Endothelial cell of umbilical vein (primary cell): ENCODE measurements at regions not wholly inside any gene's neighbourhood (a gene's known extent, or its start where the extent isn't known, plus 50 kb on each side); places are given as distances from the start of the nearest gene placed in this dataset.

ENCODE experiments used
- BruUV-seq: library from RNA; stranded (reverse); fragments of 400-500 nt; replicated peaks from 2 replicates; lab custom pipeline; 2021; lab: Mats Ljungman, UMichigan
- CTCF ChIA-PET: fragments of 300-600, 350-600 bp; sonication (Branson Sonifier 250); formaldehyde crosslinking; loops from one replicate; lab custom pipeline; 2021; ENCODE audit warnings: antibody characterized with exemption, inconsistent platforms; lab: Charles Lee
- POLR2A ChIA-PET: fragments of 300-600, 350-600 bp; sonication (Branson Sonifier 250); formaldehyde crosslinking; loops from one replicate; lab custom pipeline; 2021; ENCODE audit warnings: antibody characterized with exemption, inconsistent platforms; lab: Charles Lee
- DNase-seq: peaks from one replicate; pipeline ENCODE4 v3.0.0-alpha.2; 2011; ENCODE audit warnings: low read depth, low spot score
- FAIRE-seq: peaks from 2 replicates; lab custom pipeline; 2011; peaks lifted over from hg19 to GRCh38; lab: Jason Lieb, UNC
- H2AFZ ChIP-seq: 2 replicates; pipeline ENCODE4 v1.6.0; 2012; ENCODE audit warnings: low read depth, low read length, control low read depth, inconsistent platforms
- H3K27ac ChIP-seq: 2 replicates; pipeline ENCODE4 v1.5.1; 2011; ENCODE audit warnings: low read depth, mild to moderate bottlenecking, control low read depth, low read length, moderate library complexity; ENCODE audit not compliant: insufficient read depth
- H3K27me3 ChIP-seq, 2 experiments: 2 replicates each; pipeline versions ENCODE4 v1.6.0 to v1.6.1; 2011; ENCODE audit warnings: low read length in 2 of 2, mixed read lengths in 1 of 2; ENCODE audit not compliant: control insufficient read depth in 2 of 2, insufficient read depth in 2 of 2
- H3K36me3 ChIP-seq, 2 experiments: 2 replicates in 1 of 2; 3 replicates in 1 of 2; pipeline ENCODE4 v1.5.1; 2011; ENCODE audit warnings: low read length in 2 of 2, mild to moderate bottlenecking in 1 of 2, moderate library complexity in 1 of 2; ENCODE audit not compliant: control insufficient read depth in 2 of 2, insufficient read depth in 2 of 2; ENCODE audit errors: extremely low read depth in 1 of 2
- H3K4me1 ChIP-seq: 3 replicates; pipeline ENCODE4 v1.5.1; 2011; ENCODE audit warnings: mild to moderate bottlenecking, low read length; ENCODE audit not compliant: control insufficient read depth, insufficient read depth; ENCODE audit errors: extremely low read depth
- H3K4me2 ChIP-seq: 2 replicates; pipeline ENCODE4 v1.6.1; 2011; ENCODE audit warnings: low read length, control low read depth, mixed read lengths; ENCODE audit not compliant: insufficient read depth
- H3K4me3 ChIP-seq, 3 experiments: fragments of 200-600 bp in 1 of 3; sonication (generic), shearing (Covaris generic) in 1 of 3; replicated peaks in 1 of 3; 2 replicates each; pipeline ENCODE4 v1.5.1; 2011 to 2016; ENCODE audit warnings: control low read depth in 3 of 3, low read length in 3 of 3, mild to moderate bottlenecking in 2 of 3, inconsistent platforms in 1 of 3, low read depth in 1 of 3, moderate library complexity in 1 of 3; ENCODE audit not compliant: insufficient read depth in 1 of 3
- H3K79me2 ChIP-seq: 2 replicates; pipeline ENCODE4 v1.6.0; 2012; ENCODE audit warnings: low read length, inconsistent platforms; ENCODE audit not compliant: control insufficient read depth, insufficient read depth
- H3K9ac ChIP-seq: replicated peaks from 2 replicates; pipeline ENCODE3; 2011; ENCODE audit warnings: low read length, control low read depth; ENCODE audit not compliant: insufficient read depth; ENCODE audit errors: extremely low read depth
- H3K9me1 ChIP-seq: replicated peaks from 3 replicates; pipeline ENCODE4 v1.6.0; 2011; ENCODE audit warnings: mild to moderate bottlenecking, low read length; ENCODE audit not compliant: control insufficient read depth, insufficient read depth; ENCODE audit errors: extremely low read depth
- H3K9me3 ChIP-seq: replicated peaks from 2 replicates; pipeline ENCODE4 v1.5.1; 2012; ENCODE audit warnings: low read length, inconsistent platforms; ENCODE audit not compliant: control insufficient read depth, insufficient read depth
- H4K20me1 ChIP-seq: replicated peaks from 2 replicates; pipeline ENCODE3; 2011; ENCODE audit warnings: mild to moderate bottlenecking, low read length; ENCODE audit not compliant: control insufficient read depth, insufficient read depth; ENCODE audit errors: extremely low read depth
- CTCF ChIP-seq, 2 donors: IDR thresholded peaks; 1 replicate in 1 of 2; 2 replicates in 1 of 2; pipeline ENCODE4 v1.5.1; 2011; ENCODE audit warnings: low read length in 2 of 2, mild to moderate bottlenecking in 2 of 2, moderate library complexity in 2 of 2, control low read depth in 1 of 2, inconsistent platforms in 1 of 2, low read depth in 1 of 2; ENCODE audit not compliant: insufficient read depth in 1 of 2; ENCODE audit errors: extremely low read depth in 1 of 2
- EZH2 ChIP-seq: IDR thresholded peaks from 2 replicates; pipeline ENCODE4 v1.6.1; 2012; ENCODE audit warnings: borderline replicate concordance, low read depth, mild to moderate bottlenecking, moderate library complexity, low read length, inconsistent platforms; ENCODE audit not compliant: severe bottlenecking
- FOS ChIP-seq: IDR thresholded peaks from 2 replicates; pipeline ENCODE4 v1.6.1; 2011; ENCODE audit warnings: mild to moderate bottlenecking, low read length, moderate library complexity, borderline replicate concordance; ENCODE audit not compliant: insufficient read depth
- GATA2 ChIP-seq: IDR thresholded peaks from 2 replicates; pipeline ENCODE4 v1.7.0; 2011; ENCODE audit warnings: low read depth, mild to moderate bottlenecking, moderate library complexity, mixed read lengths, low read length; ENCODE audit not compliant: insufficient read length, insufficient read depth
- JUN ChIP-seq: IDR thresholded peaks from 2 replicates; pipeline ENCODE4 v1.6.1; 2011; ENCODE audit warnings: borderline replicate concordance, low read depth; ENCODE audit not compliant: insufficient read length, insufficient read depth
- MYC ChIP-seq: IDR thresholded peaks from one replicate; pipeline ENCODE4 v1.6.1; 2011; ENCODE audit warnings: mild to moderate bottlenecking, low read depth, low read length
- POLR2A ChIP-seq: IDR thresholded peaks from 2 replicates; pipeline ENCODE4 v1.6.1; 2012; ENCODE audit warnings: low read depth, mild to moderate bottlenecking, control low read depth, low read length
- POLR2AphosphoS5 ChIP-seq: IDR thresholded peaks from 2 replicates; pipeline ENCODE4 v1.6.1; 2012; ENCODE audit warnings: low read depth, mild to moderate bottlenecking, control low read depth, low read length, moderate library complexity; ENCODE audit not compliant: insufficient read depth
- dilution Hi-C: fragments of 300-500 bp; cut with MboI; formaldehyde crosslinking; loops from one replicate; pipeline ENCODE4 v1.15.0; 2019; ENCODE audit warnings: low sequenced_read_pairs; ENCODE audit not compliant: extremely low pct_ligation_motif_present
- intact Hi-C: fragments of 100-400 bp; cut with micrococcal nuclease; formaldehyde crosslinking; loops from one replicate; pipeline ENCODE4 v1.10.0; 2022
- TF ChIP-seq, protein P1 (sequence below): IDR thresholded peaks from 2 replicates; pipeline ENCODE4 v1.6.1; 2011; ENCODE audit not compliant: insufficient read depth, insufficient read length

DNA sequence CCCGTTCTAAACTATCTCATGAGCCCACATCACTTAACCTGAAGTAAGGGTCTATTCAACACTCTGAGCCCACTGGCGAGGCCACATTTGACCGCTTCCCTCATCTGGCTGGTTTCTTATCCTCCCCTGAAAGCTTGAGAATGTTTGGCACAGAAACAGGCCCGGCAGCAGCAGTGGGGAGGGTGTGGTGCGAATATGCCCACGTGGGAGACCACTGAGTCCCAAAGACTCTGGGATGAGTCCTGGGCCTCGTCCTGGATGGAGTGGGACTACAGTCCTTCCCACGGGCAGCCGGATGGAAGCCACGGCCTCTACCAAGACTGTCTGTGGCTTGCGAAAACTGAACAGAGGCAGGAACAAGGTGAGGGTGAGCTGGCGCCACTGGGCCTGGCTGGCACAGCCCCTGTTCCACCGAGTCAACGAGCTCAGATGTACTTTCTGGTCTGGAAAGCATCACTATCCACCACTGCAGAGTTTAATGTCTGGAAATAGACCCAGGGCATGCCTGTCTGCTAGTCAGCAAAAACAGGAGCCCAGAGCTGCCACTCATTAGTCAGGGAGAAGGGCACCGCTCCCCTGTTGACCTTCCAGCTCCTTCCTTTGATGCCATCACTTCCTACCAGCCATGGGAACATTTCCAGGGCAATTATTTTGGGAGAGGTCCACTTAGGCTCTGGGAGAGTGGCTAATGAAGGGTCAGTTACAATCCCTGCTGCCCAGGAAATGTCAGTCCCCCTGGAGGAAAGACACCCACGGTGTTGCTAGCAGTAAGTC lies 386.6 kb downstream of the MATN1 start:
- H3K9ac ChIP-seq, result no peak overlapping the region
- no peak overlapping the region for H2AFZ ChIP-seq
- no peaks in the 10 kb centered on the region for H3K9me1 ChIP-seq
- no peaks in the 10 kb centered on the region for H3K9me3 ChIP-seq
- H3K27me3 ChIP-seq, result no peaks in the 10 kb centered on the region
- no peak overlapping the region for H3K4me2 ChIP-seq
- no peak for DNase-seq
- ChIA-PET CTCF (interaction anchor here (1.5 kb wide), 1 partner anchor 44 kb away, joined by 4 read pairs; no protein-coding TSS in a partner anchor), POLR2A (no interaction called here)
- no peaks in the 10 kb centered on the region for H3K79me2 ChIP-seq
- H3K4me1 ChIP-seq, result no peaks in the 10 kb centered on the region
- no peak overlapping the region for H3K27ac ChIP-seq
- no TSS peak for BruUV-seq
- TF ChIP-seq FOS (no peak), EZH2 (no peak), CTCF (IDR thresholded peaks at IDR 0.05; ENCODE audit: extremely low read depth in 1 of 2, insufficient read depth in 1 of 2, low read depth in 1 of 2, low read length in 2 of 2) (no peak), MYC (no peak), JUN (no peak), POLR2A (no peak), POLR2AphosphoS5 (no peak), GATA2 (no peak)
- TF ChIP-seq, protein P1, sequence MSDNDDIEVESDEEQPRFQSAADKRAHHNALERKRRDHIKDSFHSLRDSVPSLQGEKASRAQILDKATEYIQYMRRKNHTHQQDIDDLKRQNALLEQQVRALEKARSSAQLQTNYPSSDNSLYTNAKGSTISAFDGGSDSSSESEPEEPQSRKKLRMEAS, result no peak
- H3K4me3 ChIP-seq, result no peak overlapping the region
- no peaks in the 10 kb centered on the region for H3K36me3 ChIP-seq
- H4K20me1 ChIP-seq, result no peaks in the 10 kb centered on the region
- intact Hi-C loops, result no loop called here
- dilution Hi-C loops, result no loop called here
- FAIRE-seq, result no peak
